BLaER1 treated with 17β-estradiol and CSF1 and Interleukin-3, amounts not matched to agents 10 nM and 100 nM (cell line): ENCODE measurements at regions not wholly inside any gene's neighbourhood (a gene's known extent, or its start where the extent isn't known, plus 50 kb on each side); places are given as distances from the start of the nearest gene placed in this dataset.
"Not testable (repeated sequence)": the region's sequence is repeated elsewhere in the genome, so short reads cannot be mapped to it uniquely, and the experiment has no call there.

Source experiments
- H3K27ac ChIP-seq, 11 experiments: shearing (Covaris generic); formaldehyde crosslinking; 2 replicates each; pipeline ENCODE4 v1.8.1; 2022
- H3K27me3 ChIP-seq, 11 experiments: shearing (Covaris generic); formaldehyde crosslinking; 2 replicates each; pipeline ENCODE4 v1.8.1; 2022
- H3K36me3 ChIP-seq, 11 experiments: shearing (Covaris generic); formaldehyde crosslinking; 2 replicates each; pipeline ENCODE4 v1.8.1; 2022
- H3K4me1 ChIP-seq, 10 experiments: shearing (Covaris generic); formaldehyde crosslinking; 2 replicates each; pipeline ENCODE4 v1.8.1; 2022
- H3K4me2 ChIP-seq, 11 experiments: shearing (Covaris generic); formaldehyde crosslinking; 2 replicates each; pipeline ENCODE4 v1.8.1; 2022
- H3K4me3 ChIP-seq, 10 experiments: shearing (Covaris generic); formaldehyde crosslinking; 2 replicates each; pipeline ENCODE4 v1.8.1; 2022
- H3K9ac ChIP-seq, 11 experiments: shearing (Covaris generic); formaldehyde crosslinking; 2 replicates each; pipeline ENCODE4 v1.8.1; 2022
- H3K9me3 ChIP-seq, 11 experiments: shearing (Covaris generic); formaldehyde crosslinking; replicated peaks in 1 of 11; 2 replicates each; pipeline ENCODE4 v1.8.1; 2022
- H4K20me1 ChIP-seq, 11 experiments: shearing (Covaris generic); formaldehyde crosslinking; 2 replicates each; pipeline ENCODE4 v1.8.1; 2022
- Cebpa-rat ChIP-seq, 11 experiments: shearing (Covaris generic); IDR thresholded peaks; 2 replicates each; pipeline ENCODE4 v1.8.1; 2022

DNA sequence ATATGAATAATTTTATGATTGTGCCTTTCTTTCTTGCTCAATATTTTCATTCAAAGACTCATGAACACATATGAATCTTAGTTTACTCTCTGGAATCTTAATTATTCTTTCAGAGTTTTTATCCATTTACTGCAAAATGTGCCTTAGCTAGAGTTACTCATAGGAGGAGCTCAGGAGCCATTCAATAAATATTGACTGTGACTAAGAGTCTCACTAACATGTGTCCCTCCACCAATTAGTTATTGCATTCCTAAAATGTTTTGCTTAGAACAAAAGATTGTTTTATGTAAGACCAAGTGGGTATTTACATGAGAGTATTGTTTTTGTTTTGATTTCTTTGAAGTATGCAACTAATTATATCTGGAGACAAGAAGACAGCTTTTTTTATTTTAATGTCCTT, 218.4 kb upstream of the MAST4 start:
- Histone ChIP-seq H3K4me2 (no peak overlapping the region), H3K9ac (no peak overlapping the region), H3K4me3 (no peak overlapping the region), H3K9me3 (peaks cover 0 to 15% (median 5%) of the 10 kb centered on the region in 11 experiments; a peak in 10 of 22 replicates), H3K36me3 (no peaks in the 10 kb centered on the region), H3K27ac (no peak overlapping the region), H3K27me3 (no peaks in the 10 kb centered on the region), H4K20me1 (no peaks in the 10 kb centered on the region), H3K4me1 (no peaks in the 10 kb centered on the region)
- TF ChIP-seq Cebpa-rat (IDR thresholded peaks at IDR 0.05): no peak

GRCh38 chr5:66378407-66378806, 217.8 kb upstream of the MAST4 start:
- Histone ChIP-seq H3K9me3 (peaks cover 0 to 15% (median 5%) of the 10 kb centered on the region in 11 experiments; a peak in 10 of 22 replicates), H3K4me3 (no peak overlapping the region), H3K4me1 (no peaks in the 10 kb centered on the region), H4K20me1 (no peaks in the 10 kb centered on the region), H3K36me3 (no peaks in the 10 kb centered on the region), H3K27ac (no peak overlapping the region), H3K4me2 (no peak overlapping the region), H3K9ac (no peak overlapping the region), H3K27me3 (no peaks in the 10 kb centered on the region)
- no peak for TF ChIP-seq Cebpa-rat (IDR thresholded peaks at IDR 0.05)

DNA sequence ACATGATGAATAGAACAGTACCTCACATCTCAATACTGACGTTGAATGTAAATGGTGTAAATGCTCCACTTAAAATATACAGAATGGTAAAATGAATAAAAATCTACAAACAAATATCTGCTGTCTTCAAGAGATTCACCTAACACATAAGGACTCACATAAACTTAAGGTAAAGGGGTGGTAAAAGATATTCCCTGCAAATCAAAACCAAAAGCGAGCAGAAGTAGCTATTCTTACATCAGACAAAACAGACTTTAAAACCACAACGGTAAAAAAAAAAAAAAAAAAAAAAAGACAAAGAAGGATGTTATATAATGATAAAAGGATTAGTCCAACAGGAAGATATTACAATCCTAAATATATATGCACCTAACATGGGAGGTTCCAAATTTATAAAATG, 214.0 kb upstream of the MAST4 start:
- no peak overlapping the region for H3K4me3 ChIP-seq
- H3K9me3 ChIP-seq: peaks cover 0 to 15% (median 5%) of the 10 kb centered on the region in 11 experiments; a peak in 9 of 22 replicates
- TF ChIP-seq Cebpa-rat (IDR thresholded peaks at IDR 0.05): no peak
- no peak overlapping the region for H3K4me2 ChIP-seq
- no peak overlapping the region for H3K9ac ChIP-seq
- no peaks in the 10 kb centered on the region for H3K27me3 ChIP-seq
- no peaks in the 10 kb centered on the region for H3K36me3 ChIP-seq
- no peaks in the 10 kb centered on the region for H4K20me1 ChIP-seq
- H3K27ac ChIP-seq: no peak overlapping the region
- no peaks in the 10 kb centered on the region for H3K4me1 ChIP-seq

GRCh38 chr5:66405145-66405544, 191.0 kb upstream of the MAST4 start:
- not testable (repeated sequence) for H4K20me1 ChIP-seq, H3K4me3 ChIP-seq, H3K36me3 ChIP-seq, H3K27ac ChIP-seq, H3K9ac ChIP-seq, H3K27me3 ChIP-seq, H3K4me2 ChIP-seq, H3K4me1 ChIP-seq
- peaks cover 3 to 16% (median 11%) of the 10 kb centered on the region in 11 experiments; a peak in 12 of 22 replicates for H3K9me3 ChIP-seq

DNA sequence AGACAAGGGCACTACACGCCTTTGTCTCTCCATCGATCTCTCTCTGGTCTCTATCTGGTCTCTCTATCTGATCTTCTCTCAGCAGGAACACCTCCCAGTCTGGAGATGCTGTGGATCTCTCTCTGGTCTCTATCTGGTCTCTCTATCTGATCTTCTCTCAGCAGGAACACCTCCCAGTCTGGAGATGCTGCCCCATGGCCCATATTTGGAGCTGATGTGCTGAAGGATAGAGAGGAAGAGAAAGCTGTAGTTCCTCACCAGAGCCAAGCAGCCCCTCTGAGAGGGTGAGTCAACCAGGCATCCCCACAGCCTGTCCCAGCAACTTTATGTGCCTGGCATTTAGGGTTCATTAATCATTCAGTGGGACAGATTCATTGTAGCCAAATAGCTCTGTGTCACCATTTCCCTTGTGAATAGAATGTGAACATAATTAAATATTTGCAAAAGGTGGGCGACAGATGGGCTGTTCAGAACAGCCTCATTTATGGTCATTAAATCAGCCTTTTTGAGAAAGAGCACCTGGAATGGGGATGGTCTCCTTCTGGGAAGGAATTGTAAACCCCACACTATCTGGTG, 189.3 kb upstream of the MAST4 start:
- no peaks in the 10 kb centered on the region for H4K20me1 ChIP-seq
- H3K4me2 ChIP-seq: no peak overlapping the region
- no peak overlapping the region for H3K4me3 ChIP-seq
- H3K27me3 ChIP-seq: no peaks in the 10 kb centered on the region
- no peak overlapping the region for H3K27ac ChIP-seq
- H3K9me3 ChIP-seq: peaks cover 3 to 16% (median 11%) of the 10 kb centered on the region in 11 experiments; a peak in 12 of 22 replicates
- no peak for TF ChIP-seq Cebpa-rat (IDR thresholded peaks at IDR 0.05)
- H3K9ac ChIP-seq: no peak overlapping the region
- H3K4me1 ChIP-seq: no peaks in the 10 kb centered on the region
- no peaks in the 10 kb centered on the region for H3K36me3 ChIP-seq

DNA sequence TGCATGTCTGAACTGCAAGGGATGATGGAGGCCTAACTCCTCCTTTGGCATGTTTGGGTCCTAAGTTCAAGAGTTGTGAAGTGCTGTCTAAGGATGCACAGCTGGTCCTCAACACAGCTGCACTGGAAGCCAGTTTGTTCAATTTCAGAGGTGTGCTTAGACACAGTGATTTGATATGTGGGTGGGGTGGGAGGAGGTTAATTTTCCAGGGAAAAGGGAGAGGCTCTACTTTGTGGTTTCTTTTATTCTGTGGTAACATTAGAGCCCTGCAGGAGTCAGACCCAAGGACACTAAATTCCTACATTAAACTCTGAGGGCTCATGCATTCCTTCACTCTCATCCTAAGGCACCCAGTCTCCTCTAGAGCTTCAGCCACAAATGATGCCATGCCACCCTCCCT, 188.4 kb upstream of the MAST4 start:
- Histone ChIP-seq H3K9ac (no peak overlapping the region), H3K9me3 (peaks cover 3 to 16% (median 11%) of the 10 kb centered on the region in 11 experiments; a peak in 12 of 22 replicates), H3K4me2 (no peak overlapping the region), H4K20me1 (no peaks in the 10 kb centered on the region), H3K4me3 (no peak overlapping the region), H3K27me3 (no peaks in the 10 kb centered on the region), H3K36me3 (no peaks in the 10 kb centered on the region), H3K27ac (no peak overlapping the region), H3K4me1 (no peaks in the 10 kb centered on the region)
- TF ChIP-seq Cebpa-rat (IDR thresholded peaks at IDR 0.05): no peak

- Histone ChIP-seq H3K27ac (no peak overlapping the region), H4K20me1 (no peaks in the 10 kb centered on the region), H3K4me1 (no peaks in the 10 kb centered on the region), H3K9me3 (peaks cover 3 to 16% (median 11%) of the 10 kb centered on the region in 11 experiments; a peak in 12 of 22 replicates), H3K27me3 (no peaks in the 10 kb centered on the region), H3K36me3 (no peaks in the 10 kb centered on the region), H3K9ac (no peak overlapping the region), H3K4me2 (no peak overlapping the region), H3K4me3 (no peak overlapping the region)
- no peak for TF ChIP-seq Cebpa-rat (IDR thresholded peaks at IDR 0.05)
Measured at GRCh38 chr5:66408576-66408975, 187.6 kb upstream of the MAST4 start.

DNA sequence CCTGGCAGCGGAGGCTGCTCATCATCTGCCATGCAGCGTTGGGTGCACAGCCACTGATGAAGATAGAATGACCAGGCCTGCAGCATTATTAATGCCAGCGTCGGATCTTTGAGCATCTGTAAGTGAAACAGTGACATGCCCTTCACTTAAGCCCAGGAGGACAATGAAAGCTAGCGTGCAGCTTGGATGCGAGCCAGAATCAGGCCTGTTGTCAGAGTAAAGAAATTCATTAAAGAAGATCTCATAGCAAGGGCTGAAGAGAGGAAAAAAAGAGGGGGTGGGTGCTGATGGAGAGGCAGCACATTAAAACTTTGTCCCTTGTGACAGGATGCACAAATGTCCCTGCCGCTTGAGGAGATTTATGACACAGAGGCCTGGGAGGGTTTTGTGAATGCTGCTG, 186.1 kb upstream of the MAST4 start:
- no peak overlapping the region for H3K9ac ChIP-seq
- H3K9me3 ChIP-seq: peaks cover 0 to 8% (median 7%) of the 10 kb centered on the region in 11 experiments; a peak in 12 of 22 replicates
- peaks cover 0 to 2% (median 0%) of the 10 kb centered on the region in 10 experiments; a peak in 2 of 20 replicates for H3K4me1 ChIP-seq
- no peaks in the 10 kb centered on the region for H3K36me3 ChIP-seq
- no peak overlapping the region for H3K27ac ChIP-seq
- no peak overlapping the region for H3K4me2 ChIP-seq
- no peaks in the 10 kb centered on the region for H4K20me1 ChIP-seq
- no peaks in the 10 kb centered on the region for H3K27me3 ChIP-seq
- no peak overlapping the region for H3K4me3 ChIP-seq
- TF ChIP-seq Cebpa-rat (IDR thresholded peaks at IDR 0.05): no peak

- Histone ChIP-seq H3K36me3 (no peaks in the 10 kb centered on the region), H3K27ac (no peak overlapping the region), H3K4me1 (peaks cover under 1 to 11% (median 5%) of the 10 kb centered on the region in 10 experiments; a peak in 16 of 20 replicates), H4K20me1 (no peaks in the 10 kb centered on the region), H3K4me3 (no peak overlapping the region), H3K9me3 (no peaks in the 10 kb centered on the region), H3K27me3 (no peaks in the 10 kb centered on the region), H3K9ac (no peak overlapping the region), H3K4me2 (no peak overlapping the region)
- TF ChIP-seq Cebpa-rat (IDR thresholded peaks at IDR 0.05): no peak
Measured at GRCh38 chr5:66411701-66412100, 184.5 kb upstream of the MAST4 start.

DNA sequence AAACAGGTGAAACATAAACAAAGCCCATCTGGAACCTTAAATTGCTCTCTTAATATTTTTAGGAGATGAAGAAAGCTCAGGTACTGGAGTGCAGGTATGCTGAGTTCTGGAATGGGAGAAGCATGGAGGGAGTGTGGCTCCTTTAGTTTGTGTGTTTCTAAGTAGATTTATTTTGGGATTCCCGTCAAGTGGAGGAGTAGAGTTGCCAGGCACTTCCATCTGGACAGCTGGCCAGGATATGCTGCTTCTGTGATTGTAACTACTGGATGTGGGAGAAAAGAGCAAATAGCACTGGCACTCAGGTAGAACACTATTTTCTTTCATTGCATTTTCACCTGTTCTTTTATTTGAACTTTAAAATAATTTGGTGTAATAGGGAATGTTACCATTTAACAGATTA, 182.3 kb upstream of the MAST4 start:
- Histone ChIP-seq H3K9ac (no peak overlapping the region), H3K4me1 (peaks cover 20 to 30% (median 27%) of the 10 kb centered on the region in 10 experiments; a peak in 19 of 20 replicates), H3K9me3 (no peaks in the 10 kb centered on the region), H3K27ac (no peak overlapping the region), H3K4me3 (no peak overlapping the region), H4K20me1 (no peaks in the 10 kb centered on the region), H3K36me3 (no peaks in the 10 kb centered on the region), H3K4me2 (no peak overlapping the region), H3K27me3 (no peaks in the 10 kb centered on the region)
- TF ChIP-seq Cebpa-rat (IDR thresholded peaks at IDR 0.05): no peak
